AG04450 (cell line): ENCODE measurements at regions not wholly inside any gene's neighbourhood (a gene's known extent, or its start where the extent isn't known, plus 50 kb on each side); places are given as distances from the start of the nearest gene placed in this dataset. TPM values are rescaled to one million over a fixed set of nuclear protein-coding genes. Genes with fewer than 3 reads are reported as not detected.

Experiments
- CTCF ChIA-PET: fragments of 300-600, 350-600 bp; formaldehyde crosslinking; extraction: SDS; loops from one replicate; lab custom pipeline; 2022; ENCODE audit warnings: antibody characterized with exemption, inconsistent platforms; lab: Charles Lee
- POLR2A ChIA-PET: fragments of 350-600 bp; formaldehyde crosslinking; extraction: SDS; loops from one replicate; lab custom pipeline; 2021; ENCODE audit warnings: antibody characterized with exemption, inconsistent platforms; lab: Yijun Ruan, JAX
- DNase-seq: peaks from one replicate; pipeline ENCODE4 v3.0.0-alpha.2; 2011; ENCODE audit warnings: low read depth, low spot score
- H3K27ac ChIP-seq: one replicate; pipeline ENCODE4 v1.5.1; 2012; ENCODE audit warnings: low read depth, low read length, control low read depth
- H3K27me3 ChIP-seq: one replicate; pipeline ENCODE4 v1.6.0; 2012; ENCODE audit warnings: low read length; ENCODE audit not compliant: control insufficient read depth, insufficient read depth
- H3K4me3 ChIP-seq: 2 replicates; pipeline ENCODE4 v1.5.1; 2011; ENCODE audit warnings: mild to moderate bottlenecking, low read depth, low read length, control low read depth
- H3K9me3 ChIP-seq: 2 replicates; pipeline ENCODE4 v1.5.1; 2012; ENCODE audit warnings: low read length; ENCODE audit not compliant: control insufficient read depth, insufficient read depth
- small RNA-seq: library from RNA; depleted of rRNA; stranded (forward); fragments of <200 nt; gene quantifications from one replicate; pipeline ENCODE3, GENCODE V24; 2012; ENCODE audit warnings: low read depth; ENCODE audit not compliant: insufficient read length
- TF ChIP-seq, protein P1 (sequence below): IDR thresholded peaks from 2 replicates; pipeline ENCODE4 v1.5.1; 2011; ENCODE audit warnings: low read depth, low read length, control low read depth, inconsistent platforms

DNA sequence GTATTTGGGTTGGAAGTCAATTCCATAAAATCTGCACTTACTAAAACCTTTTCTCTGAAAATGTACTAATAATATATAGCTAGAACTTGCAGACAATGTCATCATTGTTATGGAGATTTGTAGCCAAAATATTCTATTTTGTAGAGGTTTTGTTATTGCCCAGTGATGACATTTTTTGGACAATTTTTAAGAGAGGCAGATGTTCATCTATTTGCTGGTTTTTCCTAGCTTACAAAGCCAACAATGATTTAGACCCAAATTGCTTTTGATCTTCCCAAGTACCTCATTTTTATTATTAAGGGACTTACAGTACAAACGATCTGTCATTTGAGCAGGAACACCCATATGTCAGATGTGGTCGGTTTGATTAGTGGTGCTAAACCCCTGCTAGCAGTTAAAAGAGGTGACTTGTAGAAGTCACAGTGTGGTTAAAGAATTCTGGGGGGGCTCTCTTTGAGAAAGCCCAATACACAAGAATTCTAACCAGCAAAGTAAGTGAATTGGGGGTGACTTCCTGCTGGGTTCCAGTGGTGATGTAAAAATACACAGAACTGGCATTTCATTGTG is 136.2 kb downstream of the KIT start:
- DNase-seq, result no peak
- TF ChIP-seq, protein P1, sequence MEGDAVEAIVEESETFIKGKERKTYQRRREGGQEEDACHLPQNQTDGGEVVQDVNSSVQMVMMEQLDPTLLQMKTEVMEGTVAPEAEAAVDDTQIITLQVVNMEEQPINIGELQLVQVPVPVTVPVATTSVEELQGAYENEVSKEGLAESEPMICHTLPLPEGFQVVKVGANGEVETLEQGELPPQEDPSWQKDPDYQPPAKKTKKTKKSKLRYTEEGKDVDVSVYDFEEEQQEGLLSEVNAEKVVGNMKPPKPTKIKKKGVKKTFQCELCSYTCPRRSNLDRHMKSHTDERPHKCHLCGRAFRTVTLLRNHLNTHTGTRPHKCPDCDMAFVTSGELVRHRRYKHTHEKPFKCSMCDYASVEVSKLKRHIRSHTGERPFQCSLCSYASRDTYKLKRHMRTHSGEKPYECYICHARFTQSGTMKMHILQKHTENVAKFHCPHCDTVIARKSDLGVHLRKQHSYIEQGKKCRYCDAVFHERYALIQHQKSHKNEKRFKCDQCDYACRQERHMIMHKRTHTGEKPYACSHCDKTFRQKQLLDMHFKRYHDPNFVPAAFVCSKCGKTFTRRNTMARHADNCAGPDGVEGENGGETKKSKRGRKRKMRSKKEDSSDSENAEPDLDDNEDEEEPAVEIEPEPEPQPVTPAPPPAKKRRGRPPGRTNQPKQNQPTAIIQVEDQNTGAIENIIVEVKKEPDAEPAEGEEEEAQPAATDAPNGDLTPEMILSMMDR, result no peak
- ChIA-PET POLR2A (no interaction called here), CTCF (no interaction called here)
- Histone ChIP-seq H3K4me3 (no peak overlapping the region), H3K27ac (no peak overlapping the region), H3K27me3 (no peaks in the 10 kb centered on the region), H3K9me3 (no peaks in the 10 kb centered on the region)

Small RNA genes lying in the stretch of these regions (small RNA-seq; reads per million reads assigned to genes)
- gene RPL38P3, result not detected
